Upper lobe of left lung (tissue), 6 donors: ENCODE measurements at regions not wholly inside any gene's neighbourhood (a gene's known extent, or its start where the extent isn't known, plus 50 kb on each side); places are given as distances from the start of the nearest gene placed in this dataset.

Experiments used
- ATAC-seq, 2 donors: fragments of 200-7000 bp; cut with Tn5 transposase; one replicate each; pipeline ENCODE4 v1.9.1; 2022; ENCODE audit warnings: mild to moderate bottlenecking in 2 of 2, moderate library complexity in 2 of 2; ENCODE audit not compliant: low FRiP score in 2 of 2
- DNase-seq, 2 donors: peaks; one replicate each; pipeline ENCODE4 v3.0.0-alpha.2; 2019 to 2020
- H3K27ac ChIP-seq, 4 donors: fragments of 200-600 bp; sonication (generic); one replicate each; pipeline ENCODE4 v1.5.1; 2016 to 2019
- H3K27me3 ChIP-seq, 4 donors: fragments of 200-600 bp; sonication (generic); one replicate each; pipeline ENCODE4 v1.5.1; 2017 to 2019
- H3K36me3 ChIP-seq, 4 donors: fragments of 200-600 bp; sonication (generic); one replicate each; pipeline ENCODE4 v1.5.1; 2016 to 2019
- H3K4me1 ChIP-seq, 4 donors: fragments of 200-600 bp; sonication (generic); one replicate each; pipeline ENCODE4 v1.5.1; 2018 to 2019
- H3K4me3 ChIP-seq, 4 donors: fragments of 200-600 bp; sonication (generic); one replicate each; pipeline ENCODE4 v1.5.1; 2017 to 2019; ENCODE audit warnings: mild to moderate bottlenecking in 2 of 4, moderate library complexity in 1 of 4
- H3K9me3 ChIP-seq, 4 donors: fragments of 200-600 bp; sonication (generic); one replicate each; pipeline ENCODE4 v1.5.1; 2018 to 2019
- EP300 ChIP-seq, 4 donors: sonication (generic); formaldehyde crosslinking; IDR thresholded peaks; one replicate each; pipeline ENCODE4 v1.5.1; 2017; ENCODE audit warnings: antibody characterized with exemption in 4 of 4, control low read depth in 2 of 4
- POLR2A ChIP-seq, 4 donors: fragments of 450-650 bp; IDR thresholded peaks; one replicate each; pipeline ENCODE4 v1.5.1; 2016 to 2017; ENCODE audit warnings: antibody characterized with exemption in 4 of 4, mild to moderate bottlenecking in 2 of 4
- POLR2AphosphoS5 ChIP-seq, 2 donors: sonication (generic); formaldehyde crosslinking; IDR thresholded peaks; one replicate each; pipeline ENCODE4 v1.5.1; 2017; ENCODE audit warnings: antibody characterized with exemption in 2 of 2
- WGBS, 2 donors: methylation state at CpG; one replicate each; pipeline ENCODE4 v1.1.5; 2017 to 2018; 5-methylcytosine and 5-hydroxymethylcytosine counted together
- TF ChIP-seq, protein P1 (sequence below), 6 experiments: fragments of 450-650 bp in 4 of 6; fragments of 200-600 bp in 2 of 6; sonication (generic) in 2 of 6; IDR thresholded peaks; one replicate each; pipeline ENCODE4 v1.5.1; 2016 to 2019; ENCODE audit warnings: antibody characterized with exemption in 6 of 6
- donor health status: DM: no; HTN: no; CAD: no; lungs with moderate emphysema.
- donor health status: DM: no; HTN: yes; CAD: no; lungs with severe emphysema.

DNA sequence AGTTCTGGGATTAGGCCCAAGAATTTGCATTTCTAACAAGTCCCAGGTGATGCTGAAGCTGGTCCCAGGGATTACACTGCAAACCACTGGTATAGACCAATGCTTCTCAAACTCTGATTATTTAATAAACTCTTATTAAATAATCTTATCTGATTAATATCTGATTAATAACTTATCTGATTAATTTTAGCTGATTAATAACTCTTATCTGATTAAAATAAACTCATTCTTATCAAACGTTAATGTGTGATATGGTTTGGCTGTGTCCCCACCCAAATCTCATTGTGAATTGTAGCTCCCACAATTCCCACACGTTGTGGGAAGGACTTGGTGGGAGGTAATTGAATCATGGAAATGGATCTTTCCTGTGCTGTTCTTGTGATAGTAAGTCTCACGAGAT, 78.6 kb upstream of the TANC2 start:
- H3K9me3 ChIP-seq, result no peaks in the 10 kb centered on the region
- peaks cover 7 to 9% (median 8%) of the 10 kb centered on the region in 4 donors for H3K4me1 ChIP-seq
- no peak overlapping the region for H3K27ac ChIP-seq
- H3K27me3 ChIP-seq, result no peaks in the 10 kb centered on the region
- ATAC-seq (no peak), DNase-seq (no peak)
- H3K4me3 ChIP-seq, result no peak overlapping the region
- TF ChIP-seq, protein P1, sequence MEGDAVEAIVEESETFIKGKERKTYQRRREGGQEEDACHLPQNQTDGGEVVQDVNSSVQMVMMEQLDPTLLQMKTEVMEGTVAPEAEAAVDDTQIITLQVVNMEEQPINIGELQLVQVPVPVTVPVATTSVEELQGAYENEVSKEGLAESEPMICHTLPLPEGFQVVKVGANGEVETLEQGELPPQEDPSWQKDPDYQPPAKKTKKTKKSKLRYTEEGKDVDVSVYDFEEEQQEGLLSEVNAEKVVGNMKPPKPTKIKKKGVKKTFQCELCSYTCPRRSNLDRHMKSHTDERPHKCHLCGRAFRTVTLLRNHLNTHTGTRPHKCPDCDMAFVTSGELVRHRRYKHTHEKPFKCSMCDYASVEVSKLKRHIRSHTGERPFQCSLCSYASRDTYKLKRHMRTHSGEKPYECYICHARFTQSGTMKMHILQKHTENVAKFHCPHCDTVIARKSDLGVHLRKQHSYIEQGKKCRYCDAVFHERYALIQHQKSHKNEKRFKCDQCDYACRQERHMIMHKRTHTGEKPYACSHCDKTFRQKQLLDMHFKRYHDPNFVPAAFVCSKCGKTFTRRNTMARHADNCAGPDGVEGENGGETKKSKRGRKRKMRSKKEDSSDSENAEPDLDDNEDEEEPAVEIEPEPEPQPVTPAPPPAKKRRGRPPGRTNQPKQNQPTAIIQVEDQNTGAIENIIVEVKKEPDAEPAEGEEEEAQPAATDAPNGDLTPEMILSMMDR (IDR thresholded peaks at IDR 0.05), result no peak
- TF ChIP-seq EP300 (IDR thresholded peaks at IDR 0.05) (no peak), POLR2AphosphoS5 (IDR thresholded peaks at IDR 0.05) (no peak), POLR2A (IDR thresholded peaks at IDR 0.05) (no peak)
- WGBS, 2 donors, result 64 to 67% methylated on average over 3 of the region's 3 CpGs
- H3K36me3 ChIP-seq, result no peaks in the 10 kb centered on the region

DNA sequence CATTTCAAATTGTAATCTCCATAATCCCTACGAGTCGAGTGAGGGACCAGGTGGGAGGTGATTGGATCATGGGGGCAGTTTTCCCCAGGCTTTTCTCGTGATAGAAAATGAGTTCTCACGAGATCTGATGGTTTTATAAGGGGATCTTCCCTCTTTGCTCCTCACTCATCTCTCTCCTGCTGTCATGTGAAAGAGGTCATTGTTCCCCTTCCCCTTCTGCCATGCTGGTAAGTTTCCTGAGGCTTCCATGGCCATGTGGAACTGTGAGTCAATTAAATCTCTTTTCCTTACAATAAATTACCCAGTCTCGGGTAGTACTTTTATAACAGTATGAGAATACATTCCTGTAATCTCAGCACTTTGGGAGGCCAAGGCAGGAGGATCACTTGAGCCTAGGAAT, 76.7 kb upstream of the MARCHF10 start:
- WGBS, 2 donors, result 87 to 89% methylated on average over 5 of the region's 5 CpGs

DNA sequence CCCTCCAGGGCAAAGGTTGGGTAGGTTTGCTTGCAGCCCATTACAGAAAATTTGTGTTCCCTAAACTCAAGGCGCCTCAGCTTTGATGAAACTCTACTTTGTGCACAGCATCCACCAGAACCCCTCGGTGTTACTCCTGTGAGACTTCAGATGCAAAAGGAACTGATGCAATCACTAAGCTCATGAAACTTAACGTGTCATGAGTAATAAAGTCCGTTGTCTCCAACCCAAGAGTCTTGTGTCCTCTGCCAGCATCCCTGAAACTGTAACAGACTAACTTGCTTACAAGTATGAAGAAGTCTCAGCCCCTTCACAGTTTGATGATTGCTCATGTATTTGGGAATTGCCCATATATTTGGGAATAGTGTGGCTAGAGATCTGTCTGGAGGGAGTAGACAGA, 74.8 kb upstream of the MARCHF10 start:
- WGBS, 2 donors, result 64 to 83% methylated on average over 4 of the region's 4 CpGs
- H3K4me3 ChIP-seq, result no peak overlapping the region
- H3K36me3 ChIP-seq, result no peaks in the 10 kb centered on the region
- no peak for TF ChIP-seq POLR2AphosphoS5 (IDR thresholded peaks at IDR 0.05)
- no peak for TF ChIP-seq POLR2A (IDR thresholded peaks at IDR 0.05)
- TF ChIP-seq, protein P1 (IDR thresholded peaks at IDR 0.05), result no peak
- no peak for TF ChIP-seq EP300 (IDR thresholded peaks at IDR 0.05)
- no peaks in the 10 kb centered on the region for H3K4me1 ChIP-seq
- H3K27ac ChIP-seq, result peak overlapping the region in 3 of 4 donors; percentile 27 to 59 (median 53)
- no peaks in the 10 kb centered on the region for H3K27me3 ChIP-seq
- no peaks in the 10 kb centered on the region for H3K9me3 ChIP-seq
- peak in 1 of 2 donors; percentile 45 for ATAC-seq
- no peak for DNase-seq

More for the DNA sequence above, 76.7 kb upstream of the MARCHF10 start:
- no peak for TF ChIP-seq POLR2A (IDR thresholded peaks at IDR 0.05)
- no peak for TF ChIP-seq EP300 (IDR thresholded peaks at IDR 0.05)
- TF ChIP-seq, protein P1 (IDR thresholded peaks at IDR 0.05), result no peak
- TF ChIP-seq POLR2AphosphoS5 (IDR thresholded peaks at IDR 0.05), result no peak
- no peaks in the 10 kb centered on the region for H3K36me3 ChIP-seq
- DNase-seq (no peak), ATAC-seq (no peak)
- H3K4me1 ChIP-seq, result no peaks in the 10 kb centered on the region
- H3K9me3 ChIP-seq, result no peaks in the 10 kb centered on the region
- H3K27me3 ChIP-seq, result no peaks in the 10 kb centered on the region
- H3K4me3 ChIP-seq, result no peak overlapping the region
- no peak overlapping the region for H3K27ac ChIP-seq

DNA sequence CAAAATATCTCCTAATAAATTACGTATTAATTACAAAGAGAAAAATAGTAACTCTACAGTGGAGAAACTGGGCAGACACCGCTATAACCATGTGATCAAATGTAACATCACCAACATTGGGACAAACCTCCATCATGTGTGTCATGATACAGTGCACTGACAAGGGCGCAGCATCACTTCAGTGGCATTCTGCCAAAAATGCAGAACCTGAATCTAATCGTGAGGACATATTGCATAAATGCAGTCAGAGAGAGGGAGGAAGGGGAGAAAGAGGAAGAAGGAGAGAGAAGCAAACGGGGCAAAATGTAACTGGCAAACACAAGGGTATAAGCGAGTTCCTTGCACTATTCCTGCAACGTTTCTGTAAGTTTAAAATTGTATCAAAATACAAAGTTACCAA, 74.2 kb upstream of the MARCHF10 start:
- DNase-seq, result peak in 1 of 2 donors; percentile 47
- Histone ChIP-seq H3K4me3 (no peak overlapping the region), H3K4me1 (no peaks in the 10 kb centered on the region), H3K27me3 (no peaks in the 10 kb centered on the region), H3K36me3 (no peaks in the 10 kb centered on the region), H3K9me3 (no peaks in the 10 kb centered on the region), H3K27ac (peak overlapping the region; percentile 27 to 59 (median 42))
- ATAC-seq, result peak; percentile 37 to 43
- TF ChIP-seq POLR2AphosphoS5 (IDR thresholded peaks at IDR 0.05) (peak; percentile 16 to 27), EP300 (IDR thresholded peaks at IDR 0.05) (no peak)
- TF ChIP-seq, protein P1 (IDR thresholded peaks at IDR 0.05), result no peak
- WGBS, 2 donors, result 60 to 62% methylated on average over 7 of the region's 7 CpGs

DNA sequence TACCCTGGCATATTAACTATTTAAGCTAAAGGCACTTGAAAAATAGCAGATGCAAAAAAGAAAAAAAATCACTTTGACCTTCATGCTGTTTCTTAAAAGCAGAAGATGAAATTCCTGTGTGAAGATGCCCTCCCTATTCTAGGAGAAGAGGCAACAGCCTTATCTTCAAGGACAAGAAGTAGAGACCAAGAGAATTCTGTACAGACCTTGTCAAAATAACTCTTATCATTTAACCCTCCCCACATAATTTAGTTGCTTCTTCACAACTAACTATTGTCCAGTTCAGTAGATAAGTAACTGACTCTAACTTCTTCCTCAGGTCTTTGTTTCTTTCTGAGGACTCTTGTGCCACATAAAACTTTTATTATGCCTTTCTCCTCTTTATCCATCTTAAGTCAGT, 72.0 kb upstream of the MARCHF10 start:
- H3K27me3 ChIP-seq, result no peaks in the 10 kb centered on the region
- H3K4me1 ChIP-seq, result peaks cover 0 to 3% (median 0%) of the 10 kb centered on the region in 4 donors
- H3K27ac ChIP-seq, result no peak overlapping the region
- ATAC-seq, result no peak
- TF ChIP-seq POLR2AphosphoS5 (IDR thresholded peaks at IDR 0.05) (no peak), POLR2A (IDR thresholded peaks at IDR 0.05) (no peak)
- TF ChIP-seq, protein P1 (IDR thresholded peaks at IDR 0.05), result no peak
- H3K4me3 ChIP-seq, result no peak overlapping the region
- no peaks in the 10 kb centered on the region for H3K9me3 ChIP-seq
- H3K36me3 ChIP-seq, result no peaks in the 10 kb centered on the region
- no peak for DNase-seq
